A673 (cell line): ENCODE measurements at regions not wholly inside any gene's neighbourhood (a gene's known extent, or its start where the extent isn't known, plus 50 kb on each side); places are given as distances from the start of the nearest gene placed in this dataset.

Experiments used
- CTCF ChIP-seq: fragments of 300-800, 200-600 bp; sonication (generic); conservative IDR thresholded peaks from 2 replicates; pipeline ENCODE4 v1.5.1; 2017; ENCODE audit warnings: low read depth, mild to moderate bottlenecking, antibody characterized with exemption, low read length, moderate library complexity, mixed read lengths
- EZH2 ChIP-seq: fragments of 200-600 bp; sonication (generic); IDR thresholded peaks from 2 replicates; pipeline ENCODE4 v1.6.1; 2017; ENCODE audit warnings: borderline replicate concordance, low read depth, mild to moderate bottlenecking, mixed read lengths, antibody characterized with exemption, low read length; ENCODE audit not compliant: poor library complexity, severe bottlenecking

- TF ChIP-seq CTCF (no peak), EZH2 (no peak)
These were observed 140.5 kb upstream of the RAPGEF2 start for GRCh38 chr4:158962393-158962792.
